GM23338 (cell line): ENCODE measurements at regions not wholly inside any gene's neighbourhood (a gene's known extent, or its start where the extent isn't known, plus 50 kb on each side); places are given as distances from the start of the nearest gene placed in this dataset.
A peak's percentile ranks its signal among the peaks of the same experiment; 100 is the strongest.

ENCODE experiments used
- ATAC-seq: fragments of 200-7000 bp; cut with Tn5 transposase; 3 replicates; pipeline ENCODE4 v1.9.1; 2020
- DNase-seq: peaks from one replicate; pipeline ENCODE4 v3.0.0-alpha.2; 2015; ENCODE audit warnings: low spot score
- H2AFZ ChIP-seq: fragments of 200-600 bp; sonication (generic); 2 replicates; pipeline ENCODE4 v1.8.0; 2016; ENCODE audit warnings: antibody characterized with exemption, mild to moderate bottlenecking, moderate library complexity
- H3F3A ChIP-seq: fragments of 200-600 bp; sonication (generic); replicated peaks from 2 replicates; pipeline ENCODE4 v1.8.0; 2017; ENCODE audit warnings: antibody characterized with exemption, mixed run types, low read depth
- H3K27ac ChIP-seq: fragments of 200-600 bp; sonication (generic); 2 replicates; pipeline ENCODE4 v1.6.1; 2016; ENCODE audit warnings: low read depth
- H3K27me3 ChIP-seq: fragments of 200-600 bp; sonication (generic); 2 replicates; pipeline ENCODE4 v1.8.0; 2016; ENCODE audit warnings: mild to moderate bottlenecking, mixed run types, moderate library complexity; ENCODE audit not compliant: insufficient read depth
- H3K36me3 ChIP-seq: fragments of 200-600 bp; sonication (generic); 2 replicates; pipeline ENCODE4 v1.8.0; 2016; ENCODE audit warnings: mild to moderate bottlenecking; ENCODE audit not compliant: insufficient read depth
- H3K4me1 ChIP-seq: fragments of 200-600 bp; sonication (generic); 2 replicates; pipeline ENCODE4 v1.8.0; 2016; ENCODE audit warnings: mild to moderate bottlenecking, moderate library complexity; ENCODE audit not compliant: insufficient read depth
- H3K4me2 ChIP-seq: fragments of 200-600 bp; sonication (generic); 2 replicates; pipeline ENCODE4 v1.7.1; 2017; ENCODE audit warnings: mixed run types
- H3K4me3 ChIP-seq: fragments of 200-600 bp; sonication (generic); 2 replicates; pipeline ENCODE4 v1.6.1; 2016; ENCODE audit warnings: mixed run types
- H3K79me2 ChIP-seq: fragments of 200-600 bp; sonication (generic); replicated peaks from 2 replicates; pipeline ENCODE4 v1.8.0; 2017; ENCODE audit warnings: mild to moderate bottlenecking; ENCODE audit not compliant: insufficient read depth
- H3K9me2 ChIP-seq: fragments of 200-600 bp; sonication (generic); 2 replicates; pipeline ENCODE4 v1.8.0; 2017; ENCODE audit not compliant: insufficient read depth
- H4K20me1 ChIP-seq: fragments of 200-600 bp; sonication (generic); replicated peaks from 2 replicates; pipeline ENCODE4 v1.8.0; 2017; ENCODE audit warnings: mild to moderate bottlenecking; ENCODE audit not compliant: insufficient read depth
- H3K27ac Mint-ChIP-seq: 2 replicates; pipeline ENCODE4 v1.8.0; 2020; ENCODE audit warnings: inconsistent platforms, mild to moderate bottlenecking, moderate library complexity, mixed read lengths
- H3K27me3 Mint-ChIP-seq: 3 replicates; pipeline ENCODE4 v1.8.0; 2022; ENCODE audit warnings: low read depth, mild to moderate bottlenecking, moderate library complexity, mixed read lengths, inconsistent platforms; ENCODE audit not compliant: insufficient read depth, poor library complexity
- H3K36me3 Mint-ChIP-seq: 3 replicates; pipeline ENCODE4 v1.8.0; 2021; ENCODE audit warnings: low read depth, mild to moderate bottlenecking, inconsistent platforms, moderate library complexity, mixed read lengths
- H3K4me1 Mint-ChIP-seq: 3 replicates; pipeline ENCODE4 v1.8.0; 2020; ENCODE audit warnings: mild to moderate bottlenecking, inconsistent platforms, mixed read lengths
- H3K4me3 Mint-ChIP-seq: 3 replicates; pipeline ENCODE4 v1.8.0; 2021; ENCODE audit warnings: moderate library complexity, mild to moderate bottlenecking, inconsistent platforms, mixed read lengths
- H3K9me3 Mint-ChIP-seq: 3 replicates; pipeline ENCODE4 v1.8.0; 2020; ENCODE audit warnings: moderate library complexity, mild to moderate bottlenecking, inconsistent platforms, mixed read lengths
- CREB1 ChIP-seq: fragments of 250-450 bp; sonication (Bioruptor Pico); IDR thresholded peaks from 2 replicates; pipeline ENCODE4 v1.5.0; 2020; ENCODE audit warnings: low read depth, mild to moderate bottlenecking, moderate library complexity
- EZH2 ChIP-seq: fragments of 200-600 bp; sonication (generic); IDR thresholded peaks from one replicate; pipeline ENCODE4 v1.8.0; 2017; ENCODE audit warnings: antibody characterized with exemption, mild to moderate bottlenecking, low read depth; ENCODE audit not compliant: unreplicated experiment
- EZH2phosphoT487 ChIP-seq: fragments of 200-600 bp; sonication (generic); IDR thresholded peaks from one replicate; pipeline ENCODE4 v1.8.1; 2018; ENCODE audit warnings: antibody characterized with exemption; ENCODE audit not compliant: unreplicated experiment
- JUNB ChIP-seq: IDR thresholded peaks from one replicate; pipeline ENCODE4 v1.6.1; 2016; ENCODE audit warnings: antibody characterized with exemption; ENCODE audit not compliant: unreplicated experiment
- POLR2AphosphoS5 ChIP-seq: IDR thresholded peaks from 2 replicates; pipeline ENCODE4 v1.6.1; 2016; ENCODE audit warnings: antibody characterized with exemption, low read depth
- STAT1 ChIP-seq: IDR thresholded peaks from one replicate; pipeline ENCODE4 v1.6.1; 2016; ENCODE audit warnings: antibody characterized with exemption; ENCODE audit not compliant: unreplicated experiment
- ZNF331 ChIP-seq: fragments of 250-450 bp; sonication (Bioruptor Pico); IDR thresholded peaks from 2 replicates; pipeline ENCODE4 v1.5.0; 2020; ENCODE audit warnings: low read depth, mild to moderate bottlenecking, moderate library complexity
- ZNF462 ChIP-seq: fragments of 250-450 bp; sonication (Bioruptor Pico); IDR thresholded peaks from 2 replicates; pipeline ENCODE4 v1.5.0; 2020; ENCODE audit warnings: mild to moderate bottlenecking, moderate library complexity

GRCh38 chr19:29384656-29385055, 141.1 kb upstream of the VSTM2B start:
- TF ChIP-seq POLR2AphosphoS5 (no peak), STAT1 (no peak), CREB1 (CRISPR knock-in tag) (no peak), ZNF331 (CRISPR knock-in tag) (no peak)
- Mint-ChIP-seq H3K27me3 (peaks cover 11% of the 10 kb centered on the region), H3K4me1 (peaks cover 23% of the 10 kb centered on the region), H3K4me3 (no peak overlapping the region), H3K36me3 (no peaks in the 10 kb centered on the region), H3K9me3 (no peaks in the 10 kb centered on the region; the same call in 2 of the 3 replicates), H3K27ac (no peak overlapping the region)
- Histone ChIP-seq H3K4me3 (no peak overlapping the region), H3F3A (no peaks in the 10 kb centered on the region), H3K27me3 (no peaks in the 10 kb centered on the region), H4K20me1 (no peaks in the 10 kb centered on the region), H3K4me2 (no peak overlapping the region), H3K79me2 (no peaks in the 10 kb centered on the region), H2AFZ (no peak overlapping the region), H3K9me2 (no peaks in the 10 kb centered on the region), H3K36me3 (no peaks in the 10 kb centered on the region), H3K27ac (no peak overlapping the region), H3K4me1 (peaks cover 10% of the 10 kb centered on the region)
- ATAC-seq (peak; percentile 47), DNase-seq (peak; percentile 41)

- Histone ChIP-seq H3K79me2 (no peaks in the 10 kb centered on the region), H4K20me1 (no peaks in the 10 kb centered on the region), H3K27me3 (no peaks in the 10 kb centered on the region), H3K4me2 (no peak overlapping the region), H3K9me2 (no peaks in the 10 kb centered on the region), H3F3A (no peaks in the 10 kb centered on the region), H3K4me1 (peaks cover 10% of the 10 kb centered on the region), H3K4me3 (no peak overlapping the region), H3K27ac (no peak overlapping the region), H2AFZ (no peak overlapping the region), H3K36me3 (no peaks in the 10 kb centered on the region)
- peaks cover 15% of the 10 kb centered on the region for H3K27me3 Mint-ChIP-seq
- TF ChIP-seq JUNB (no peak), POLR2AphosphoS5 (no peak), EZH2phosphoT487 (no peak), EZH2 (no peak), ZNF462 (CRISPR knock-in tag) (no peak), CREB1 (CRISPR knock-in tag) (no peak)
- ATAC-seq (no peak), DNase-seq (no peak)
- H3K9me3 Mint-ChIP-seq, result no peaks in the 10 kb centered on the region; the same call in 2 of the 3 replicates
- H3K27ac Mint-ChIP-seq, result no peak overlapping the region
- H3K36me3 Mint-ChIP-seq, result no peaks in the 10 kb centered on the region
- H3K4me1 Mint-ChIP-seq, result peaks cover 18% of the 10 kb centered on the region
- H3K4me3 Mint-ChIP-seq, result no peak overlapping the region
Observed at GRCh38 chr19:29385191-29385795, 140.5 kb upstream of the VSTM2B start.
